GM21390 (cell line): ENCODE measurements at regions not wholly inside any gene's neighbourhood (a gene's known extent, or its start where the extent isn't known, plus 50 kb on each side); places are given as distances from the start of the nearest gene placed in this dataset.
"Not testable (repeated sequence)": the region's sequence is repeated elsewhere in the genome, so short reads cannot be mapped to it uniquely, and the experiment has no call there.

Experiments used
- ATAC-seq: cut with Tn5 transposase; IDR thresholded peaks from one replicate; pipeline ENCODE4 v1.9.1; 2021; ENCODE audit not compliant: unreplicated experiment

GRCh38 chr5:67817652-67818051 is 397.9 kb upstream of the PIK3R1 start:
- ATAC-seq: no peak

- no peak for ATAC-seq
These were observed 399.1 kb upstream of the PIK3R1 start for GRCh38 chr5:67816456-67816855.

- ATAC-seq: peak; percentile 32
These were observed 399.8 kb upstream of the PIK3R1 start for GRCh38 chr5:67815455-67816391.

GRCh38 chr5:67814569-67815311 is 400.8 kb upstream of the PIK3R1 start:
- peak; percentile 53 for ATAC-seq

- ATAC-seq: no peak
These were observed 401.5 kb upstream of the PIK3R1 start for GRCh38 chr5:67813877-67814539.

GRCh38 chr5:67809589-67809988 is 406.0 kb upstream of the PIK3R1 start:
- no peak for ATAC-seq

- no peak for ATAC-seq
These were observed 407.2 kb upstream of the PIK3R1 start for GRCh38 chr5:67808340-67808739.

GRCh38 chr5:67807439-67807888 is 408.1 kb upstream of the PIK3R1 start:
- ATAC-seq: peak; percentile 48

- peak; percentile 6 for ATAC-seq
These were observed 408.7 kb upstream of the PIK3R1 start for GRCh38 chr5:67806654-67807438.

GRCh38 chr5:67805666-67806348 is 409.7 kb upstream of the PIK3R1 start:
- no peak for ATAC-seq

- peak; percentile 65 for ATAC-seq
These were observed 412.8 kb upstream of the PIK3R1 start for GRCh38 chr5:67802766-67803165.

- no peak for ATAC-seq
These were observed 415.8 kb upstream of the PIK3R1 start for GRCh38 chr5:67799732-67800234.

- ATAC-seq: not testable (repeated sequence)
These were observed 417.1 kb upstream of the PIK3R1 start for GRCh38 chr5:67798470-67798869.

- no peak for ATAC-seq
These were observed 419.6 kb upstream of the PIK3R1 start for GRCh38 chr5:67795781-67796477.

GRCh38 chr5:67793966-67794365 is 421.6 kb upstream of the PIK3R1 start:
- no peak for ATAC-seq

- ATAC-seq: no peak
These were observed 422.1 kb upstream of the PIK3R1 start for GRCh38 chr5:67793418-67793817.

GRCh38 chr5:67792891-67793290 is 422.7 kb upstream of the PIK3R1 start:
- no peak for ATAC-seq

GRCh38 chr5:67790390-67790789 is 425.2 kb upstream of the PIK3R1 start:
- ATAC-seq: no peak
